ENCODE measurements at regions not wholly inside any gene's neighbourhood (a gene's known extent, or its start where the extent isn't known, plus 50 kb on each side); places are given as distances from the start of the nearest gene placed in this dataset.

- Histone ChIP-seq H3K36me3 (ENCODE audit: control insufficient read depth in 2 of 3, insufficient read depth in 3 of 3, low read length in 3 of 3) (no peaks in the 10 kb centered on the region), H3K27ac (ENCODE audit: low read depth in 2 of 2, low read length in 2 of 2) (no peak overlapping the region)
- intact Hi-C loops (cut with DNase I), result no loop called here
These were observed 80.1 kb upstream of the SHOX start for GRCh38 chrX:550514-550913.

DNA sequence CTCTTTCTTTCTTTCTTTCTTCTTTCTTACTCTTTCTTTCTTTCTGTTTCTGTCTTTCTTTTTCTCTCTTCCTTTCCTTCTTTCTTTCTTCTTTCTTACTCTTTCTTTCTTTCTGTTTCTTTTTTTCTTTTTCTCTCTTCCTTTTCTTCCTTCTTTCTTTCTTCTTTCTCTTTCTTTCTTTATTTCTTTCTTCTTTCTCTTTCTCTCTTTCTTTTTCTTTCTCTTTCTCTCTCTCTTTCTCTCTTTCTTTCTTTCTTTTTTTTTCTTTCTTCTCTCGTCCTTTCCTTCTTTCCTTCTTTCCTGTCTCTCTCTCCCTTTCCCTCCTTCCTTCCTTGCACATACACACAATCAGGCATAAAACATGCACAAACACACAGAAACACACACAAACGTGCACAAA lies 79.3 kb upstream of the SHOX start:
- no peaks in the 10 kb centered on the region for H3K27me3 ChIP-seq (ENCODE audit: control insufficient read depth, insufficient read depth, low read length)

More at GRCh38 chrX:550514-550913, 80.1 kb upstream of the SHOX start:
- Histone ChIP-seq H3K4me1 (ENCODE audit: control insufficient read depth in 2 of 3, insufficient read depth in 2 of 3, low read depth in 1 of 3, low read length in 3 of 3) (no peaks in the 10 kb centered on the region), H3K27me3 (ENCODE audit: control insufficient read depth, insufficient read depth, low read length) (no peaks in the 10 kb centered on the region), H3K9me3 (ENCODE audit: control insufficient read depth in 2 of 3, insufficient read depth in 1 of 3, low read length in 3 of 3) (peaks cover 0 to 10% (median 0%) of the 10 kb centered on the region in 3 donors), H3K9ac (ENCODE audit: low read length in 3 of 3) (no peak overlapping the region), H3K4me3 (ENCODE audit: low read length in 3 of 3) (no peak overlapping the region)
- FAIRE-seq (no peak), DNase-seq (no peak)
- TF ChIP-seq, protein P1, sequence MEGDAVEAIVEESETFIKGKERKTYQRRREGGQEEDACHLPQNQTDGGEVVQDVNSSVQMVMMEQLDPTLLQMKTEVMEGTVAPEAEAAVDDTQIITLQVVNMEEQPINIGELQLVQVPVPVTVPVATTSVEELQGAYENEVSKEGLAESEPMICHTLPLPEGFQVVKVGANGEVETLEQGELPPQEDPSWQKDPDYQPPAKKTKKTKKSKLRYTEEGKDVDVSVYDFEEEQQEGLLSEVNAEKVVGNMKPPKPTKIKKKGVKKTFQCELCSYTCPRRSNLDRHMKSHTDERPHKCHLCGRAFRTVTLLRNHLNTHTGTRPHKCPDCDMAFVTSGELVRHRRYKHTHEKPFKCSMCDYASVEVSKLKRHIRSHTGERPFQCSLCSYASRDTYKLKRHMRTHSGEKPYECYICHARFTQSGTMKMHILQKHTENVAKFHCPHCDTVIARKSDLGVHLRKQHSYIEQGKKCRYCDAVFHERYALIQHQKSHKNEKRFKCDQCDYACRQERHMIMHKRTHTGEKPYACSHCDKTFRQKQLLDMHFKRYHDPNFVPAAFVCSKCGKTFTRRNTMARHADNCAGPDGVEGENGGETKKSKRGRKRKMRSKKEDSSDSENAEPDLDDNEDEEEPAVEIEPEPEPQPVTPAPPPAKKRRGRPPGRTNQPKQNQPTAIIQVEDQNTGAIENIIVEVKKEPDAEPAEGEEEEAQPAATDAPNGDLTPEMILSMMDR (IDR thresholded peaks at IDR 0.05; ENCODE audit: borderline replicate concordance, extremely low read depth, insufficient read depth), result no peak

DNA sequence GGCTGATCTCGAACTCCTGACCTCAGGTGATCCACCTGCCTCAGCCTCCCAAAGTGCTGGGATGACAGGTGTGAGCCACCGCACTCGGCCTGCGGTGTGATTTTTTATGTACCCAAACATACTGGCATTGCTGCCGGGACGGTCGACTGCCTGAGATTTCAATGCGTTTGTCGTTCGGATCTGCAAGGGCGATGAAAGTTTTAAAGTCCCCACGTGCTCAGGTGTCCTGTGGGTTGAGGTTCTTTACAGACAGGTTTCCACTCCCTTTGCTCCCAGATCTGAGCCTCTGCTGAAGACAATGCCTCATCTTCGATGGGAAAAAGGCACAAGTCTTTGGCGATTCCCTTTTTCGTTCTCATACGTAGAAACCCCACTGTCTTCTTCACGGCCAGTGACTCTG lies 78.1 kb upstream of the SHOX start:
- DNase-seq, result no peak

More for the DNA sequence above, 79.3 kb upstream of the SHOX start:
- Histone ChIP-seq H3K9me3 (ENCODE audit: control insufficient read depth in 2 of 3, insufficient read depth in 1 of 3, low read length in 3 of 3) (peaks cover 0 to 10% (median 0%) of the 10 kb centered on the region in 3 donors), H3K4me3 (ENCODE audit: low read length in 3 of 3) (no peak overlapping the region), H3K9ac (ENCODE audit: low read length in 3 of 3) (no peak overlapping the region), H3K36me3 (ENCODE audit: control insufficient read depth in 2 of 3, insufficient read depth in 3 of 3, low read length in 3 of 3) (no peaks in the 10 kb centered on the region), H3K27ac (ENCODE audit: low read depth in 2 of 2, low read length in 2 of 2) (no peak overlapping the region), H3K4me1 (ENCODE audit: control insufficient read depth in 2 of 3, insufficient read depth in 2 of 3, low read depth in 1 of 3, low read length in 3 of 3) (no peaks in the 10 kb centered on the region)
- FAIRE-seq (no peak), DNase-seq (no peak)
- TF ChIP-seq, protein P1 (IDR thresholded peaks at IDR 0.05; ENCODE audit: borderline replicate concordance, extremely low read depth, insufficient read depth), result no peak
- intact Hi-C loops (cut with DNase I), result no loop called here

More for the DNA sequence above, 78.1 kb upstream of the SHOX start:
- intact Hi-C loops (cut with DNase I), result no loop called here
- Histone ChIP-seq H3K27ac (ENCODE audit: low read depth in 2 of 2, low read length in 2 of 2) (no peak overlapping the region), H3K9me3 (ENCODE audit: control insufficient read depth in 2 of 3, insufficient read depth in 1 of 3, low read length in 3 of 3) (peaks cover 0 to 7% (median 0%) of the 10 kb centered on the region in 3 donors), H3K4me1 (ENCODE audit: control insufficient read depth in 2 of 3, insufficient read depth in 2 of 3, low read depth in 1 of 3, low read length in 3 of 3) (no peaks in the 10 kb centered on the region), H3K27me3 (ENCODE audit: control insufficient read depth, insufficient read depth, low read length) (no peaks in the 10 kb centered on the region), H3K4me3 (ENCODE audit: low read length in 3 of 3) (no peak overlapping the region), H3K36me3 (ENCODE audit: control insufficient read depth in 2 of 3, insufficient read depth in 3 of 3, low read length in 3 of 3) (no peaks in the 10 kb centered on the region), H3K9ac (ENCODE audit: low read length in 3 of 3) (no peak overlapping the region)
- no peak for FAIRE-seq
- TF ChIP-seq, protein P1 (IDR thresholded peaks at IDR 0.05; ENCODE audit: borderline replicate concordance, extremely low read depth, insufficient read depth), result no peak
